SK-N-SH (cell line): ENCODE measurements at regions not wholly inside any gene's neighbourhood (a gene's known extent, or its start where the extent isn't known, plus 50 kb on each side); places are given as distances from the start of the nearest gene placed in this dataset.

Experiments used
- CTCF ChIA-PET: fragments of 300-600, 350-600 bp; formaldehyde crosslinking; extraction: SDS; loops from one replicate; lab custom pipeline; 2021; lab: Yijun Ruan, JAX
- POLR2A ChIA-PET: fragments of 350-600 bp; sonication (Branson Sonifier 250); formaldehyde crosslinking; extraction: SDS; loops from one replicate; lab custom pipeline; 2020; ENCODE audit warnings: antibody characterized with exemption, inconsistent platforms; lab: Yijun Ruan, JAX
- DNase-seq: peaks from one replicate; pipeline ENCODE4 v3.0.0; 2012
- H2AFZ ChIP-seq: fragments of 200-600 bp; sonication (generic); 2 replicates; pipeline ENCODE4 v1.8.1; 2016; ENCODE audit warnings: antibody characterized with exemption, mild to moderate bottlenecking, low read depth
- H3F3A ChIP-seq: fragments of 200-600 bp; sonication (generic); replicated peaks from 2 replicates; pipeline ENCODE3; 2016; ENCODE audit warnings: antibody characterized with exemption, mild to moderate bottlenecking; ENCODE audit not compliant: insufficient read depth
- H3K27ac ChIP-seq, 2 experiments: fragments of 200-500 bp in 1 of 2; fragments of 200-600 bp in 1 of 2; sonication (Bioruptor generic) in 1 of 2; sonication (generic), shearing (Covaris generic) in 1 of 2; 2 replicates each; pipeline versions ENCODE4 v1.5.1 to v1.6.1; 2014 to 2016; ENCODE audit warnings: low read depth in 2 of 2, inconsistent platforms in 1 of 2, low read length in 1 of 2, mild to moderate bottlenecking in 1 of 2, mixed read lengths in 1 of 2
- H3K27me3 ChIP-seq: fragments of 200-600 bp; sonication (generic), shearing (Covaris generic); 2 replicates; pipeline ENCODE4 v1.6.1; 2016; ENCODE audit warnings: mixed run types; ENCODE audit not compliant: insufficient read depth
- H3K36me3 ChIP-seq, 2 experiments: fragments of 200-500 bp in 1 of 2; fragments of 200-600 bp in 1 of 2; sonication (Bioruptor generic) in 1 of 2; sonication (generic) in 1 of 2; replicated peaks in 1 of 2; 2 replicates each; pipeline versions ENCODE3 to v1.5.1; 2014 to 2016; ENCODE audit warnings: low read length in 1 of 2, mild to moderate bottlenecking in 1 of 2; ENCODE audit not compliant: insufficient read depth in 2 of 2, control insufficient read depth in 1 of 2
- H3K4me1 ChIP-seq, 2 experiments: fragments of 200-500 bp in 1 of 2; fragments of 200-600 bp in 1 of 2; sonication (Bioruptor generic) in 1 of 2; sonication (generic), shearing (Covaris generic) in 1 of 2; 2 replicates each; pipeline versions ENCODE4 v1.5.1 to v1.6.1; 2014 to 2016; ENCODE audit warnings: low read depth in 1 of 2, low read length in 1 of 2, mixed run types in 1 of 2; ENCODE audit not compliant: insufficient read depth in 2 of 2, control insufficient read depth in 1 of 2
- H3K4me2 ChIP-seq: fragments of 200-600 bp; sonication (generic), shearing (Covaris generic); 2 replicates; pipeline ENCODE4 v1.6.1; 2017; ENCODE audit warnings: mixed run types
- H3K4me3 ChIP-seq, 2 experiments: fragments of 200-500 bp in 1 of 2; fragments of 200-600 bp in 1 of 2; sonication (Bioruptor generic) in 1 of 2; sonication (generic), shearing (Covaris generic) in 1 of 2; 2 replicates each; pipeline versions ENCODE4 v1.5.1 to v1.8.1; 2014 to 2016; ENCODE audit warnings: low read depth in 2 of 2, inconsistent platforms in 1 of 2, low read length in 1 of 2, mild to moderate bottlenecking in 1 of 2, mixed read lengths in 1 of 2, moderate library complexity in 1 of 2
- H3K79me2 ChIP-seq: fragments of 200-600 bp; sonication (generic); 2 replicates; pipeline ENCODE4 v1.8.1; 2017; ENCODE audit warnings: mild to moderate bottlenecking; ENCODE audit not compliant: insufficient read depth
- H3K9ac ChIP-seq: fragments of 200-600 bp; sonication (generic); 2 replicates; pipeline ENCODE4 v1.6.1; 2017; ENCODE audit warnings: mixed run types
- H3K9me2 ChIP-seq: fragments of 200-600 bp; sonication (generic); 2 replicates; pipeline ENCODE4 v1.6.1; 2017; ENCODE audit warnings: mixed run types
- H3K9me3 ChIP-seq: fragments of 200-600 bp; sonication (generic); 2 replicates; pipeline ENCODE4 v1.6.1; 2017; ENCODE audit warnings: mixed run types, mild to moderate bottlenecking, moderate library complexity
- H4K20me1 ChIP-seq: fragments of 200-600 bp; sonication (generic); 2 replicates; pipeline ENCODE4 v1.6.1; 2017; ENCODE audit warnings: mild to moderate bottlenecking, mixed run types; ENCODE audit not compliant: insufficient read depth
- CHD2 ChIP-seq: fragments of 150-350 bp; IDR thresholded peaks from 2 replicates; pipeline ENCODE4 v1.6.1; 2018; ENCODE audit warnings: low read length; ENCODE audit not compliant: partially characterized antibody
- CTCF ChIP-seq: fragments of 200-600 bp; sonication (generic); IDR thresholded peaks from 2 replicates; pipeline ENCODE4 v1.6.1; 2017; ENCODE audit warnings: antibody characterized with exemption, mild to moderate bottlenecking, moderate library complexity
- ELF1 ChIP-seq: IDR thresholded peaks from 2 replicates; pipeline ENCODE4 v1.4.0; 2012
- EP300 ChIP-seq, 2 experiments: IDR thresholded peaks; 2 replicates each; pipeline versions ENCODE4 v1.4.0 to v1.6.1; 2012; ENCODE audit warnings: borderline replicate concordance in 1 of 2, low read depth in 1 of 2, low read length in 1 of 2
- EZH2phosphoT487 ChIP-seq: fragments of 200-600 bp; sonication (generic); IDR thresholded peaks from 2 replicates; pipeline ENCODE4 v1.6.1; 2017; ENCODE audit warnings: low read depth, mixed run types, mild to moderate bottlenecking, antibody characterized with exemption, moderate library complexity, borderline replicate concordance
- FOSL2 ChIP-seq: IDR thresholded peaks from 2 replicates; pipeline ENCODE4 v1.4.0; 2012; ENCODE audit warnings: low read depth, mild to moderate bottlenecking, moderate library complexity, borderline replicate concordance
- FOXJ3 ChIP-seq: sonication (generic); formaldehyde crosslinking; IDR thresholded peaks from 2 replicates; pipeline ENCODE4 v1.5.1; 2020; ENCODE audit warnings: mild to moderate bottlenecking, missing genetic modification reagents
- FOXM1 ChIP-seq: IDR thresholded peaks from 2 replicates; pipeline ENCODE4 v1.4.0; 2012; ENCODE audit warnings: low read depth, mild to moderate bottlenecking
- GABPA ChIP-seq: IDR thresholded peaks from 2 replicates; pipeline ENCODE4 v1.4.0; 2012; ENCODE audit warnings: low read depth, mild to moderate bottlenecking
- IRF3 ChIP-seq: fragments of 150-350 bp; IDR thresholded peaks from 2 replicates; pipeline ENCODE4 v1.6.1; 2016; ENCODE audit warnings: mild to moderate bottlenecking, low read depth, low read length
- JUND ChIP-seq: IDR thresholded peaks from 2 replicates; pipeline ENCODE4 v1.4.0; 2012
- MEF2A ChIP-seq: IDR thresholded peaks from 2 replicates; pipeline ENCODE4 v1.4.0; 2012; ENCODE audit warnings: low read depth, borderline replicate concordance
- MXI1 ChIP-seq: IDR thresholded peaks from 2 replicates; pipeline ENCODE4 v1.6.1; 2012; ENCODE audit warnings: mild to moderate bottlenecking, low read depth, low read length, improper control_type of control experiment
- NFIC ChIP-seq: IDR thresholded peaks from 2 replicates; pipeline ENCODE4 v1.4.0; 2012; ENCODE audit warnings: borderline replicate concordance
- NRF1 ChIP-seq: IDR thresholded peaks from 2 replicates; pipeline ENCODE4 v1.6.1; 2012; ENCODE audit warnings: low read depth, mild to moderate bottlenecking, low read length
- PBX3 ChIP-seq: IDR thresholded peaks from 2 replicates; pipeline ENCODE4; 2012
- POLR2AphosphoS5 ChIP-seq: IDR thresholded peaks from 2 replicates; pipeline ENCODE4 v1.6.1; 2012; ENCODE audit warnings: low read depth, low read length
- RAD21 ChIP-seq: IDR thresholded peaks from 2 replicates; pipeline ENCODE4 v1.6.1; 2012; ENCODE audit warnings: mild to moderate bottlenecking, low read length
- RCOR1 ChIP-seq: fragments of 150-350 bp; IDR thresholded peaks from 2 replicates; pipeline ENCODE4 v1.6.1; 2017; ENCODE audit warnings: antibody characterized with exemption, low read length
- RFX5 ChIP-seq: IDR thresholded peaks from 2 replicates; pipeline ENCODE4 v1.6.1; 2012; ENCODE audit warnings: mild to moderate bottlenecking, improper control_type of control experiment, low read length
- RXRA ChIP-seq: IDR thresholded peaks from 2 replicates; pipeline ENCODE4 v1.4.0; 2012; ENCODE audit warnings: low read depth, mild to moderate bottlenecking, borderline replicate concordance
- SIN3A ChIP-seq: IDR thresholded peaks from 2 replicates; pipeline ENCODE4 v1.6.1; 2012; ENCODE audit warnings: low read depth, mild to moderate bottlenecking, low read length, moderate library complexity, borderline replicate concordance
- SMC3 ChIP-seq: IDR thresholded peaks from 2 replicates; pipeline ENCODE4 v1.6.1; 2012; ENCODE audit warnings: low read depth, low read length, improper control_type of control experiment
- TAF1 ChIP-seq: IDR thresholded peaks from 2 replicates; pipeline ENCODE4 v1.6.1; 2012; ENCODE audit warnings: low read depth, mild to moderate bottlenecking, low read length, moderate library complexity, borderline replicate concordance
- TCF12 ChIP-seq: IDR thresholded peaks from 2 replicates; pipeline ENCODE4 v1.4.0; 2012
- TEAD4 ChIP-seq: IDR thresholded peaks from 2 replicates; pipeline ENCODE4 v1.4.0; 2012; ENCODE audit warnings: mild to moderate bottlenecking, borderline replicate concordance; ENCODE audit not compliant: insufficient read depth
- YY1 ChIP-seq: IDR thresholded peaks from 2 replicates; pipeline ENCODE4 v1.4.0; 2012; ENCODE audit warnings: low read depth, mild to moderate bottlenecking
- WGBS: methylation state at CpG from one replicate; pipeline ENCODE4 v1.1.6; 2017; ENCODE audit warnings: low lambda C conversion rate; 5-methylcytosine and 5-hydroxymethylcytosine counted together
- TF ChIP-seq, protein P1 (sequence below): IDR thresholded peaks from 2 replicates; pipeline ENCODE4 v1.4.0; 2012; ENCODE audit warnings: low read depth
- TF ChIP-seq, protein P2 (sequence below): fragments of 150-350 bp; IDR thresholded peaks from 2 replicates; pipeline ENCODE4 v1.6.1; 2017; ENCODE audit warnings: antibody characterized with exemption, low read length, low read depth, borderline replicate concordance

GRCh38 chr6:25179051-25179778, 100.0 kb upstream of the CARMIL1 start:
- H3K4me3 ChIP-seq: no peak overlapping the region
- H3K27ac ChIP-seq: peak overlapping the region; percentile 55 to 58; a peak in 3 of 4 replicates
- 40% methylated on average over 4 of the region's 4 CpGs for WGBS
- TF ChIP-seq CHD2 (no peak), ELF1 (no peak), POLR2AphosphoS5 (no peak), TCF12 (peak; percentile 71), RXRA (no peak), FOSL2 (peak; percentile 34; the same call in 1 of the 2 replicates), SMC3 (no peak), MXI1 (no peak), RCOR1 (no peak), TAF1 (no peak), NRF1 (no peak), RAD21 (no peak), SIN3A (no peak), EP300 (IDR thresholded peaks at IDR 0.05; ENCODE audit: borderline replicate concordance in 1 of 2, low read depth in 1 of 2, low read length in 1 of 2) (peak in 1 of 2 experiments; percentile 74; a peak in 1 of 4 replicates), GABPA (no peak), FOXM1 (no peak), IRF3 (no peak), NFIC (peak; percentile 26; the same call in 1 of the 2 replicates), YY1 (no peak), EZH2phosphoT487 (no peak), TEAD4 (0 out of 2 replicates have a peak, but pooled peaks have one; percentile 32), JUND (peak; percentile 17), MEF2A (peak; percentile 88), CTCF (no peak), FOXJ3 (CRISPR knock-in tag) (no peak), PBX3 (peak; percentile 71), RFX5 (no peak)
- TF ChIP-seq, protein P1, sequence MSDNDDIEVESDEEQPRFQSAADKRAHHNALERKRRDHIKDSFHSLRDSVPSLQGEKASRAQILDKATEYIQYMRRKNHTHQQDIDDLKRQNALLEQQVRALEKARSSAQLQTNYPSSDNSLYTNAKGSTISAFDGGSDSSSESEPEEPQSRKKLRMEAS: no peak
- TF ChIP-seq, protein P2, sequence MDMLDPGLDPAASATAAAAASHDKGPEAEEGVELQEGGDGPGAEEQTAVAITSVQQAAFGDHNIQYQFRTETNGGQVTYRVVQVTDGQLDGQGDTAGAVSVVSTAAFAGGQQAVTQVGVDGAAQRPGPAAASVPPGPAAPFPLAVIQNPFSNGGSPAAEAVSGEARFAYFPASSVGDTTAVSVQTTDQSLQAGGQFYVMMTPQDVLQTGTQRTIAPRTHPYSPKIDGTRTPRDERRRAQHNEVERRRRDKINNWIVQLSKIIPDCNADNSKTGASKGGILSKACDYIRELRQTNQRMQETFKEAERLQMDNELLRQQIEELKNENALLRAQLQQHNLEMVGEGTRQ: no peak

More at GRCh38 chr6:25179051-25179778, 100.0 kb upstream of the CARMIL1 start:
- Histone ChIP-seq H3K4me1 (peaks cover 0 to 14% of the 10 kb centered on the region in 2 experiments), H3K36me3 (no peaks in the 10 kb centered on the region), H3K9me2 (no peaks in the 10 kb centered on the region), H3K4me2 (no peak overlapping the region), H3K27me3 (no peaks in the 10 kb centered on the region), H3K9ac (no peak overlapping the region; the same call in 1 of the 2 replicates), H3K79me2 (no peaks in the 10 kb centered on the region), H3F3A (peaks cover 8% of the 10 kb centered on the region), H2AFZ (no peak overlapping the region), H4K20me1 (no peaks in the 10 kb centered on the region), H3K9me3 (no peaks in the 10 kb centered on the region)
- ChIA-PET POLR2A (no interaction called here), CTCF (interaction anchor here (0.7 to 1.6 kb wide), 2 partner anchors 15 to 109 kb away, joined by 3 read pairs; no protein-coding TSS in a partner anchor)
- no peak for DNase-seq
